Activated CD4-positive, alpha-beta T cell treated with anti-CD3 and anti-CD28 coated beads, Interleukin-2, amount 50 U/mL, for 1 hour (primary cell): ENCODE measurements at regions not wholly inside any gene's neighbourhood (a gene's known extent, or its start where the extent isn't known, plus 50 kb on each side); places are given as distances from the start of the nearest gene placed in this dataset.

Experiments used
- DNase-seq: peaks from one replicate; pipeline ENCODE4 v3.0.0-alpha.2; 2020

GRCh38 chr13:78201411-78201810 is 282.8 kb upstream of the EDNRB start:
- no peak for DNase-seq

GRCh38 chr13:78198821-78199220 is 280.2 kb upstream of the EDNRB start:
- no peak for DNase-seq

- DNase-seq, result no peak
Observed at GRCh38 chr13:78198419-78198818, 279.8 kb upstream of the EDNRB start.

- DNase-seq, result no peak
Observed at GRCh38 chr13:78197231-78197630, 278.6 kb upstream of the EDNRB start.

GRCh38 chr13:78194904-78195639 is 276.4 kb upstream of the EDNRB start:
- no peak for DNase-seq

- no peak for DNase-seq
Observed at GRCh38 chr13:78193846-78194245, 275.2 kb upstream of the EDNRB start.

- DNase-seq, result no peak
Observed at GRCh38 chr13:78192716-78193115, 274.1 kb upstream of the EDNRB start.

- no peak for DNase-seq
Observed at GRCh38 chr13:78190296-78190695, 271.7 kb upstream of the EDNRB start.

- no peak for DNase-seq
Observed at GRCh38 chr13:78187781-78188180, 269.1 kb upstream of the EDNRB start.

- DNase-seq, result no peak
Observed at GRCh38 chr13:78185700-78186099, 267.1 kb upstream of the EDNRB start.

GRCh38 chr13:78183732-78184131 is 265.1 kb upstream of the EDNRB start:
- no peak for DNase-seq

- DNase-seq, result no peak
Observed at GRCh38 chr13:78182813-78183212, 264.2 kb upstream of the EDNRB start.

GRCh38 chr13:78177306-78177705 is 258.7 kb upstream of the EDNRB start:
- DNase-seq, result no peak

GRCh38 chr13:78176880-78177279 is 258.2 kb upstream of the EDNRB start:
- DNase-seq, result no peak

GRCh38 chr13:78169386-78169785 is 250.8 kb upstream of the EDNRB start:
- DNase-seq, result no peak

GRCh38 chr13:78168981-78169380 is 250.3 kb upstream of the EDNRB start:
- DNase-seq, result no peak

GRCh38 chr13:78161266-78161665 is 242.6 kb upstream of the EDNRB start:
- DNase-seq, result no peak

GRCh38 chr13:78160793-78161192 is 242.2 kb upstream of the EDNRB start:
- DNase-seq, result no peak

GRCh38 chr13:78152415-78152814 is 233.8 kb upstream of the EDNRB start:
- DNase-seq, result no peak

GRCh38 chr13:78147905-78148304 is 229.3 kb upstream of the EDNRB start:
- no peak for DNase-seq

- no peak for DNase-seq
Observed at GRCh38 chr13:78145276-78145675, 226.6 kb upstream of the EDNRB start.

- DNase-seq, result no peak
Observed at GRCh38 chr13:78139765-78140164, 221.1 kb upstream of the EDNRB start.

- no peak for DNase-seq
Observed at GRCh38 chr13:78138756-78139155, 220.1 kb upstream of the EDNRB start.

GRCh38 chr13:78137404-78138142 is 218.9 kb upstream of the EDNRB start:
- no peak for DNase-seq

- DNase-seq, result no peak
Observed at GRCh38 chr13:78136966-78137365, 218.3 kb upstream of the EDNRB start.
